Loucy (cell line): ENCODE measurements at regions not wholly inside any gene's neighbourhood (a gene's known extent, or its start where the extent isn't known, plus 50 kb on each side); places are given as distances from the start of the nearest gene placed in this dataset.

Experiments
- H2AFZ ChIP-seq: fragments of 200-600 bp; sonication (generic); 2 replicates; pipeline ENCODE4 v1.6.0; 2016; ENCODE audit warnings: antibody characterized with exemption, mild to moderate bottlenecking, low read length, moderate library complexity
- H3F3A ChIP-seq: fragments of 200-600 bp; 2 replicates; pipeline ENCODE4 v1.6.0; 2016; ENCODE audit warnings: antibody characterized with exemption, low read depth, mild to moderate bottlenecking
- H3K27me3 ChIP-seq: fragments of 200-600 bp; sonication (generic); 2 replicates; pipeline ENCODE4 v1.6.1; 2014; ENCODE audit warnings: low read length, mild to moderate bottlenecking; ENCODE audit not compliant: insufficient read depth, poor library complexity, severe bottlenecking
- H3K36me3 ChIP-seq: fragments of 200-600 bp; sonication (generic); 2 replicates; pipeline ENCODE4 v1.6.1; 2016; ENCODE audit warnings: low read length; ENCODE audit not compliant: insufficient read depth
- H3K4me1 ChIP-seq: fragments of 200-600 bp; sonication (generic); 2 replicates; pipeline ENCODE4 v1.5.1; 2014; ENCODE audit warnings: low read length, mild to moderate bottlenecking; ENCODE audit not compliant: insufficient read depth, poor library complexity, severe bottlenecking
- H3K4me2 ChIP-seq: fragments of 200-600 bp; sonication (generic); 2 replicates; pipeline ENCODE4 v1.6.0; 2014; ENCODE audit warnings: antibody characterized with exemption, low read length, low read depth, mild to moderate bottlenecking; ENCODE audit not compliant: poor library complexity, severe bottlenecking
- H3K4me3 ChIP-seq: fragments of 200-600 bp; sonication (generic); 2 replicates; pipeline ENCODE4 v1.5.1; 2014; ENCODE audit warnings: low read length, mild to moderate bottlenecking, mixed read lengths; ENCODE audit not compliant: poor library complexity, severe bottlenecking
- H3K79me2 ChIP-seq: fragments of 200-600 bp; sonication (generic); 2 replicates; pipeline ENCODE4 v1.6.1; 2014; ENCODE audit warnings: low read length; ENCODE audit not compliant: insufficient read depth
- H3K9ac ChIP-seq: fragments of 200-600 bp; sonication (generic); 2 replicates; pipeline ENCODE4 v1.6.0; 2014; ENCODE audit warnings: mild to moderate bottlenecking, low read depth, low read length, moderate library complexity; ENCODE audit not compliant: poor library complexity, severe bottlenecking
- H3K9me2 ChIP-seq: fragments of 200-600 bp; sonication (generic); replicated peaks from 2 replicates; pipeline ENCODE4 v1.6.1; 2016; ENCODE audit warnings: low read depth, low read length, mixed read lengths
- H3K9me3 ChIP-seq: fragments of 200-600 bp; sonication (generic); 2 replicates; pipeline ENCODE4 v1.6.1; 2014; ENCODE audit warnings: mild to moderate bottlenecking, antibody characterized with exemption, low read length, low read depth; ENCODE audit not compliant: insufficient read depth
- H4K20me1 ChIP-seq: fragments of 200-600 bp; sonication (generic); 2 replicates; pipeline ENCODE4 v1.6.0; 2014; ENCODE audit warnings: antibody characterized with exemption, low read length, mild to moderate bottlenecking; ENCODE audit not compliant: insufficient read depth, poor library complexity, severe bottlenecking
- EZH2phosphoT487 ChIP-seq: fragments of 200-600 bp; IDR thresholded peaks from 2 replicates; pipeline ENCODE4 v1.6.1; 2018; ENCODE audit warnings: antibody characterized with exemption, mild to moderate bottlenecking, moderate library complexity, borderline replicate concordance
- TF ChIP-seq, protein P1 (sequence below): fragments of 200-600 bp; sonication (generic); conservative IDR thresholded peaks from 2 replicates; pipeline ENCODE4 v1.5.1; 2014; ENCODE audit warnings: mild to moderate bottlenecking, antibody characterized with exemption, low read length

DNA sequence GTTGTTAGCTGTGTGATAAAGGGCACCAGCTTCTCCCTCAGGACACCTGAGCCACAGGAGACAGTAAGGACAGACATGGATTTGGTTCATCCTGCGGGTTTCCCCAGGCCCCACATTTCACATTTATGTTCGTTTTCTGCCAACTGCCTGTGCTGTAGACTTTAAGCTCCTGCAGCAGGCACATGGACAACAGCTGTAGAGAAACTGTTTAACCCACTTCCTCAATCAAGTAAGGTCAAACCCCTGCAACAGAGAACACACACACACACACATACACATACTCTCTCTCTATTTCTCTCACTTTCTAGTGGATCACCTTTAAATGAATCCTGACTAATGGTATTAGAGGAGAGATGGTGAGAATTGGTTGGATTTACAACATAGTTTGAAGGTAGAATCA, 90.7 kb downstream of the C11orf87 start:
- H3K36me3 ChIP-seq = no peaks in the 10 kb centered on the region
- H3F3A ChIP-seq = no peaks in the 10 kb centered on the region
- no peaks in the 10 kb centered on the region for H3K27me3 ChIP-seq
- no peaks in the 10 kb centered on the region for H4K20me1 ChIP-seq
- H3K4me1 ChIP-seq = no peaks in the 10 kb centered on the region
- H3K9me3 ChIP-seq = no peaks in the 10 kb centered on the region
- no peak overlapping the region for H2AFZ ChIP-seq
- H3K9me2 ChIP-seq = no peaks in the 10 kb centered on the region
- TF ChIP-seq, protein P1, sequence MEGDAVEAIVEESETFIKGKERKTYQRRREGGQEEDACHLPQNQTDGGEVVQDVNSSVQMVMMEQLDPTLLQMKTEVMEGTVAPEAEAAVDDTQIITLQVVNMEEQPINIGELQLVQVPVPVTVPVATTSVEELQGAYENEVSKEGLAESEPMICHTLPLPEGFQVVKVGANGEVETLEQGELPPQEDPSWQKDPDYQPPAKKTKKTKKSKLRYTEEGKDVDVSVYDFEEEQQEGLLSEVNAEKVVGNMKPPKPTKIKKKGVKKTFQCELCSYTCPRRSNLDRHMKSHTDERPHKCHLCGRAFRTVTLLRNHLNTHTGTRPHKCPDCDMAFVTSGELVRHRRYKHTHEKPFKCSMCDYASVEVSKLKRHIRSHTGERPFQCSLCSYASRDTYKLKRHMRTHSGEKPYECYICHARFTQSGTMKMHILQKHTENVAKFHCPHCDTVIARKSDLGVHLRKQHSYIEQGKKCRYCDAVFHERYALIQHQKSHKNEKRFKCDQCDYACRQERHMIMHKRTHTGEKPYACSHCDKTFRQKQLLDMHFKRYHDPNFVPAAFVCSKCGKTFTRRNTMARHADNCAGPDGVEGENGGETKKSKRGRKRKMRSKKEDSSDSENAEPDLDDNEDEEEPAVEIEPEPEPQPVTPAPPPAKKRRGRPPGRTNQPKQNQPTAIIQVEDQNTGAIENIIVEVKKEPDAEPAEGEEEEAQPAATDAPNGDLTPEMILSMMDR = no peak
- TF ChIP-seq EZH2phosphoT487 = no peak
- no peak overlapping the region for H3K4me3 ChIP-seq
- H3K4me2 ChIP-seq = no peak overlapping the region
- no peak overlapping the region for H3K9ac ChIP-seq
- H3K79me2 ChIP-seq = no peaks in the 10 kb centered on the region

DNA sequence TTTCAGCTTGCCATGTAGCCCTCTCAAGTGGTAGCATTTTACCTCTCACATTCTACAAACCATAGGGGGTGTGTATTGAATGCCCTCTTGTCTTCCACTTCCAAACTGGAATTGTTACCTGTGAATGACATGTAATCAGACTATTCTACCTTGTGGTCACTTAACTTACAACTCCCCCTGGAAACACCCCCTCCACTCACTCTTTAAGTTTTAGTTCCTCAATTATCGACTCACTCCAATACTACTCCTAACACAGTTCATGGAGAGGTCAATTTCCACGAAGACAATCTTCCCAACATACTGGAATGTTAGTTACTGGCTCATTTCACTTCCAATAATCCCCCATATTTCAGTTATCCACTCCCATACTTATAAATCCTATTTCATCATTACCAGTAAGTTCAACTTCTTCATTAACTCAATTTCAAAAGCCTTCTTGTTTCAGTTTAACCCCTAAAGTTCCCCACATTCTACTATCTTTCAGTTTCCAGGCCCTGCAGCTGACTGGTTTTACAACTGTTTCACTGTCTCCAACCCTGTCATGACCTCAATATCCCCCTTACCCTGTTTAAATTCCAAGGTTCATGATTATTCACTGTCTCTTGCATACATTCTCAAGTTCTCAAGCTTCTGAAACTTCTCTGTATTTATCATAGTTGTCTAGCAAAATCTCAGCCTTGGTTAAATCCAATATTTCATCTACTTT, 92.5 kb downstream of the C11orf87 start:
- H3F3A ChIP-seq = no peaks in the 10 kb centered on the region
- H2AFZ ChIP-seq = no peak overlapping the region
- H3K9me3 ChIP-seq = no peaks in the 10 kb centered on the region
- H3K79me2 ChIP-seq = no peaks in the 10 kb centered on the region
- H3K4me3 ChIP-seq = no peak overlapping the region
- no peaks in the 10 kb centered on the region for H3K36me3 ChIP-seq
- no peaks in the 10 kb centered on the region for H3K4me1 ChIP-seq
- TF ChIP-seq EZH2phosphoT487 = no peak
- TF ChIP-seq, protein P1 = no peak
- H3K27me3 ChIP-seq = no peaks in the 10 kb centered on the region
- no peaks in the 10 kb centered on the region for H4K20me1 ChIP-seq
- no peak overlapping the region for H3K4me2 ChIP-seq
- no peak overlapping the region for H3K9ac ChIP-seq
- H3K9me2 ChIP-seq = no peaks in the 10 kb centered on the region

DNA sequence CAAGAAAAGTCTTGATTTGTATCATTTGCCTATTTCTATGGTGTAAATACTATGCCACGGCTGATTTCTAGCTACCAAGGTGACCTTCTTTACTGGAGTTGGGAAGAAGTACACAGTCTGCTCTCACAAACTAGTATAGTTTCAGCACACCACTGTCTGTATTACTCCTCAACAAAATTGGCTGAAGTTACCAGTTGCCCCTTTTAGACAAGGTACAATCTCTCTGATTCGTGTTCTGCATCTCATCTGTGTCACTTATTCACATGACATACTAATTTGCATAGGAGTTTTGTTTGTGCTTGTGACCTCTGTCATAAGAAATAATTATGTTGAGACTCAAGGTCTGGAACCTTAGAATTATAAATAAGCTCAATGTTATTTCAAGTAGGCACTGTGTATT, 97.3 kb downstream of the C11orf87 start:
- no peaks in the 10 kb centered on the region for H3K36me3 ChIP-seq
- H3K79me2 ChIP-seq = no peaks in the 10 kb centered on the region
- no peaks in the 10 kb centered on the region for H4K20me1 ChIP-seq
- no peak overlapping the region for H3K9ac ChIP-seq
- H3K9me2 ChIP-seq = no peaks in the 10 kb centered on the region
- TF ChIP-seq, protein P1 = no peak
- no peak for TF ChIP-seq EZH2phosphoT487
- no peaks in the 10 kb centered on the region for H3K4me1 ChIP-seq
- no peak overlapping the region for H2AFZ ChIP-seq
- H3K9me3 ChIP-seq = no peaks in the 10 kb centered on the region
- no peak overlapping the region for H3K4me2 ChIP-seq
- no peaks in the 10 kb centered on the region for H3F3A ChIP-seq
- H3K4me3 ChIP-seq = no peak overlapping the region
- H3K27me3 ChIP-seq = no peaks in the 10 kb centered on the region
